Activated CD8-positive, alpha-beta T cell treated with anti-CD3 and anti-CD28 coated beads, Interleukin-2, amount 10 ng/mL, durations not matched to agents 7 days and 5 days (primary cell): ENCODE measurements at regions not wholly inside any gene's neighbourhood (a gene's known extent, or its start where the extent isn't known, plus 50 kb on each side); places are given as distances from the start of the nearest gene placed in this dataset.

Experiments used
- ATAC-seq: fragments of 150-1000 bp; cut with Tn5 transposase; one replicate; pipeline ENCODE4 v1.10.0; 2021; ENCODE audit warnings: moderate library complexity
- CTCF ChIA-PET: fragments of 350-600 bp; sonication (Branson Sonifier 250); formaldehyde crosslinking; loops from one replicate; lab custom pipeline; 2021; ENCODE audit warnings: antibody characterized with exemption; lab: Charles Lee
- POLR2A ChIA-PET: fragments of 350-600 bp; sonication (Branson Sonifier 250); formaldehyde crosslinking; loops from one replicate; lab custom pipeline; 2021; ENCODE audit warnings: antibody characterized with exemption; lab: Charles Lee
- DNase-seq: peaks from one replicate; pipeline ENCODE4 v3.0.0-alpha.2; 2020
- H3K27ac Mint-ChIP-seq: one replicate; pipeline ENCODE4 v1.8.0; 2021; ENCODE audit warnings: mild to moderate bottlenecking, mixed read lengths
- H3K27me3 Mint-ChIP-seq: one replicate; pipeline ENCODE4 v1.8.0; 2021; ENCODE audit warnings: low read depth, mixed read lengths
- H3K36me3 Mint-ChIP-seq: one replicate; pipeline ENCODE4 v1.8.0; 2021; ENCODE audit warnings: low read depth, mixed read lengths
- H3K4me1 Mint-ChIP-seq: one replicate; pipeline ENCODE4 v1.8.0; 2021; ENCODE audit warnings: low read depth, mixed read lengths
- H3K4me3 Mint-ChIP-seq: one replicate; pipeline ENCODE4 v1.8.0; 2021; ENCODE audit warnings: mild to moderate bottlenecking, mixed read lengths
- H3K9me3 Mint-ChIP-seq: one replicate; pipeline ENCODE4 v1.8.0; 2022; ENCODE audit warnings: mixed read lengths; ENCODE audit not compliant: insufficient read depth

DNA sequence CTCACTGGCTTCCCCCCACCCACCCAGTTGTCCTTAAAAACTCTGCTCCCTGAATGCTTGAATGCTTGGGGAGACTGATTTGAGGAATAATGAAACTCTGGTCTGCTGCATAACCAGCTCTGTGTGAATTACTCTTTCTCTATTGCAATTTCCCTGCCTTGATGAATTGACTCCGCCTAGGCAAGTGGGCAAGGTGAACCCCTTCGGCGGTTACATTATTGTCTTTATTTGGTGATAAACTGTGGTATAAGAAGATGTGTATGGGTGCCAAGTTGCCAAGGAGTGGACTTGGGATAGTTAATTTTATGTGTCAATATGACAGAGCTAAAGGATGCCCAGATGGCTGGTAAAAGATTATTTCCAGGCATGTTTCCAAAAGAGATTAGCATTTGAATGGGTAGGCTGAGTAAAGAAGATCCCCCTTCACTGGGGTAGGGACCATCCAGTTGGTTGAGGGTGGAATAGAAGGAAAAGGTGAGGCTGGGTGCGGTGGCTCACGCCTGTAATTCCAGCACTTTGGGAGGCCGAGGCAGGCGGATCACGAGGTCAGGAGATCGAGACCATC, 98.5 kb upstream of the HAAO start:
- Mint-ChIP-seq H3K9me3 (peaks cover 8% of the 10 kb centered on the region), H3K27ac (no peak overlapping the region), H3K4me3 (no peak overlapping the region), H3K4me1 (no peaks in the 10 kb centered on the region), H3K36me3 (no peaks in the 10 kb centered on the region), H3K27me3 (peaks cover 7% of the 10 kb centered on the region)
- ChIA-PET POLR2A (no interaction called here), CTCF (no interaction called here)
- DNase-seq (no peak), ATAC-seq (no peak)

DNA sequence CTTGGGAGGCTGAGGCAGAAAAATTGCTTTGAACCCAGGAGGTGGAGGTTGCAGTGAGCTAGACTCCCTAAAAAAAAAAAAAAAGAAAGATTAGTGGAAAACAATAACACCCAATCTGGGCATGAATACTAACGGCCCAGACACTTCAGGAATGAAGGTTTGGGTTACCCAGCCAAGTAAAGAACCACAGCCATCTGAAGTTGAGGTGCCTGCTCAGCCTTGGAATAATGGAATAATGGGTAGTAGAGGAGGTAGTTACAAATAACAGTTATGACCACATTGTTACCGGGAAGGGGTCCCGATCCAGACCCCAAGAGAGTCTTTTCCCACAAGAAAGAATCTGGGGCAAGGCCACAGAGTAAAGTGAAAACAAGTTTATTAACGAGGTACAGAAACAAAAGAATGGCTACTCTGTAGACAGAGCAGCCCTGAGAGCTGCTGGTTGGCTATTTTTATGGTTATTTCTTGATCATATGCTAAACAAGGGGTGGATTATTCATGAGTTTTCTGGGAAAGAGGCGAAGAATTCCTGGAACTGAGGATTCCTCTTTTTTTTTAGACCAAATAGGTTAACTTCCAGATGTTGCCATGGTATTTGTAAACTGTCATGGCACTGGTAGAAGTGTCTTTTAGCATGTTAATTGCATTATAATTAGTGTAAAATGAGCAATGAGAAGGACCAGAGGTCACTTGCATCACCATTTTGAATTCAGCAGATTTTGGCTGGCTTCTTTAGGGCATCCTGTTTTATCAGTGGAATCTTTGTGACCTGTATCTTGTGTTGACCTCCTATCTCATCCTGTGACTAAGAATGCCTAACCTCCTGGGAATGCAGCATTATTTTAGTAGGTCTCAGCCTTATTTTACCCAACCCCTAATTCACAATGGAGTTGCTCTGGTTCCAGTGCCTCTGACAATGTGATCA, 96.2 kb upstream of the HAAO start:
- CTCF ChIA-PET, result no interaction called here

DNA sequence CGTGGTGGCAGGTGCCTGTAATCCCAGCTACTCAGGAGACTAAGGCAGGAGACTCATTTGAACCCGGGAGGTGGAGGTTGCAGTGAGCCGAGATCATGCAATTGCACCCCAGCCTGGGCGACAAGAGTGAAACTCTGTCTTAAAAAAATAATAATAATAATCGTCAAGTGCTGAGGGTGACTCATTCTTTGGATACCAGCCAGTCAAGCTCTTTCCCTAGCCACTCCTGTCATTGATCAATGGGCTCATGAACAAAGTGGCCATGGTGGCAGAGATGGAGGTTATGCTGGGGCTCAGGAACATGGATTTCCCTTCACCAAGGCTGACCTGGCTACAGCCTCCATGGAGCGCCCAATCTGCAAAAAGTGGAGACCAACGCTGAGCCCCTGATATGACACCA, 94.5 kb upstream of the HAAO start:
- H3K4me3 Mint-ChIP-seq, result no peak overlapping the region
- H3K36me3 Mint-ChIP-seq, result no peaks in the 10 kb centered on the region
- CTCF ChIA-PET, result no interaction called here
- no peak for DNase-seq
- peaks cover 3% of the 10 kb centered on the region for H3K27me3 Mint-ChIP-seq
- no peak for ATAC-seq
- peaks cover 8% of the 10 kb centered on the region for H3K9me3 Mint-ChIP-seq
- no peak overlapping the region for H3K27ac Mint-ChIP-seq
- POLR2A ChIA-PET, result no interaction called here
- no peaks in the 10 kb centered on the region for H3K4me1 Mint-ChIP-seq

More for the DNA sequence above, 96.2 kb upstream of the HAAO start:
- DNase-seq (no peak), ATAC-seq (no peak)
- no peaks in the 10 kb centered on the region for H3K4me1 Mint-ChIP-seq
- no peak overlapping the region for H3K27ac Mint-ChIP-seq
- H3K27me3 Mint-ChIP-seq, result peaks cover 3% of the 10 kb centered on the region
- POLR2A ChIA-PET, result no interaction called here
- no peak overlapping the region for H3K4me3 Mint-ChIP-seq
- no peaks in the 10 kb centered on the region for H3K36me3 Mint-ChIP-seq
- peaks cover 8% of the 10 kb centered on the region for H3K9me3 Mint-ChIP-seq

DNA sequence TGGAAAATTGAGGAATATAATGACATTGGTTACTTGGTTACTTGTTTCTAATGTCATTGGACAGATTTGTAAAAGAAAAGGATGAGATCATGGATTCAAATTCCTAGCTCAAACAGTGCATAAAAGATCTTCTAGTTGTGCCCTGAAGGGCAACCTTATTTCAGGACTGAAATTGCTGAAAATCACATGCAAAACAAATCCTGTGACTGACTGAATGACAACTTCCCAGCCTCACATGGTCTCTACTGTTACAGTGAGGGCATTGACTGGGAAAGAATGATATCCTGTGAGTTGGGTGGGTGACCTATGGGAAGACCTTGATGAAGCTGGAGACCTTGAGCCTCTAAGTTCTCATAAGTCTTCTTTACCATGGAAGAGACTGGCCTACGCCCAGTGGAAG, 90.4 kb upstream of the HAAO start:
- DNase-seq (no peak), ATAC-seq (no peak)
- ChIA-PET CTCF (no interaction called here), POLR2A (no interaction called here)
- Mint-ChIP-seq H3K9me3 (no peaks in the 10 kb centered on the region), H3K4me1 (peaks cover 7% of the 10 kb centered on the region), H3K27me3 (no peaks in the 10 kb centered on the region), H3K4me3 (no peak overlapping the region), H3K36me3 (no peaks in the 10 kb centered on the region), H3K27ac (no peak overlapping the region)

DNA sequence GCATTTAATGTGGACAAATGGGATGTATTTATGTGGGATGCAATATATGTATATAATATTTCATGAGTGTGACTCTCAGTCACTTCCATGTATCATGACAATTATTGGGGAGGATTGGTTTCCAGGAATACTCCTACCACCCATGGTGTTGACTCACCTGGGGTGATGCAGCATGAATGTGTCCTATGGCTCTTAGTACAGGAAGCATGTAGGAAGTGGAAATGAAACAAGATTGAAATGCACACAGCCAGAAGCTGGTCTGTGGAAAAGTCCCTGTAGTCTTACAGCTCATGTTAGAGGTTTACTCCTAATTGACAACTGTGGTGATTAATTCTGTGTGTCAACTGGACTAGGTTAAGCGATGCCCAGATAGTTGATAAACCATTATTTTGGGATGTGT, 89.3 kb upstream of the HAAO start:
- ATAC-seq, result no peak
- ChIA-PET POLR2A (no interaction called here), CTCF (no interaction called here)
- H3K9me3 Mint-ChIP-seq, result no peaks in the 10 kb centered on the region
- no peaks in the 10 kb centered on the region for H3K27me3 Mint-ChIP-seq
- H3K27ac Mint-ChIP-seq, result no peak overlapping the region
- no peak for DNase-seq
- H3K4me1 Mint-ChIP-seq, result peaks cover 7% of the 10 kb centered on the region
- H3K36me3 Mint-ChIP-seq, result no peaks in the 10 kb centered on the region
- no peak overlapping the region for H3K4me3 Mint-ChIP-seq

DNA sequence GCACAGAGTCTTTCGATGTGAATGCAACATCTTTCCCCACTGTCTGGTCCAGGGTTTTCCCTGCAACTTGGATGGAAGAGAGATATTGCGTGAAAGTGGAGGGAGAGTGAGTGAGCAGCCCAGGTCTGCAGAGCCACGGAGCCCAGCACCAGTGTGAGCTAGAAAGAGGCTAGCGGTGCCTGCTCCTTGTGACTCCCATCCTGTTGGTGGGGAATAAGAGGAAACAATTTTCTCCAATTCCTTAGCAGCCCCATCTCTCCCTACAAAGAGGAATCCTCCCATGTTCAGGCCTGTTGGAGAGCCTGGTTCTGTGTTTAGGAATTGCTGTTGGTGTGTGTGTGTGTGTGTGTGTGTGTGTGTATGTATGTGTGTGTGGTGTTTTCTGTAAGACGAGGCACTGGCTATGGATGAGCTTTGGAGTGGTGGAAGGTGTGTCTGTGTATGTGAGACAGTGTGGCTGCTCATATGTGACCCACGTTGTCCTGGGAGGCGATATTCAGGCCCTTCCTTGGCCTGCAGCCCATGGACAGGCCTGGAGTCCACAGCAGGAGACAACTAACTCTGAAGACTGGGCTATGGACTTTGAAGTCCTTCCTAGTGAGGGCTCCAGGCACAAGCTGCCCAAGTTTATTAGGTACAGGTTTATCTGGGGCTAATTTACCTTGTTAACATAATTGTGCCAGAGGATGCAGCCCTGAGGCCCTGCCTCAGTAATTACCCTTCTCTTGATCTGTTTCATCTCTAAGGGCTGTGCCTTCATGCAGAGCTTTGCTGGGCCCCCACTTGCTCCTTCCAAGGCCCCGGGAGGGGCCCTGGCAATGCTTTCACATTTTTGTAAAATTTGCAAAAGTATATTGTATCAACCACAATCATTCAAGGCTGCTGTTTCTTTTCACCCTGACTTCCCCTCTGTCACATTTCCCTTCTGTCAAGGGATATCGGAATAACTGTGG, 88.6 kb upstream of the HAAO start:
- no peak overlapping the region for H3K27ac Mint-ChIP-seq
- H3K27me3 Mint-ChIP-seq, result no peaks in the 10 kb centered on the region
- H3K9me3 Mint-ChIP-seq, result no peaks in the 10 kb centered on the region
- ATAC-seq (no peak), DNase-seq (no peak)
- ChIA-PET CTCF (no interaction called here), POLR2A (no interaction called here)
- no peaks in the 10 kb centered on the region for H3K36me3 Mint-ChIP-seq
- no peak overlapping the region for H3K4me3 Mint-ChIP-seq
- peaks cover 7% of the 10 kb centered on the region for H3K4me1 Mint-ChIP-seq

GRCh38 chr2:42879913-42880737, 87.7 kb upstream of the HAAO start:
- H3K4me1 Mint-ChIP-seq, result peaks cover 7% of the 10 kb centered on the region

DNA sequence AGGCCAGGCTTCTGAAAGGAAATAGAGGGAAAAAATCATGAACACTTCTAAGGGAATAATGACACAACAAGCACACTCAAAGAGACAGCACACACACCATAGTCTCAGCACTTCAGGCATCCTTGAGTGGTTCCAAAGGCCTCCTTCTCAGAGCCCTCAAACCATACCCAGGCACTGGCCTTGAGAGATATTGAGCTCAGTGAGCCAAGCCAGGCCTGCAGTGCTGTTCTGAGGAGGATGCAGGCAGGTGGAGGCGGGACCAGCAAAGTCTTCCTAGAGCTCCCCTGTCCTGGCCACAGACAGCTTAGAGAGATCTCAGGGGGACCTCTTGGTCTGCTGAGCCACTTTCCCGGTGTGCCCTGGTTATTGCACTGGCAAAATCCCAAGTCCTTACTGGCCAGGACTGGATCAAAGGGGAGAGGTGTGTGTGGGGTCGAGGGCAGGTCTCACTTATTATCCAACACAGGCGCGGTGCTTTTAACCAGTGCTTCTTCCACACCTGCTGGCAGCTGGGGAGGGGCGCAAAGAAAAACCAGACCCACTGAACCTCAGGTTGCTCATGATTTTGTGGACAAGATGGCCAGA, 86.8 kb upstream of the HAAO start:
- H3K4me3 Mint-ChIP-seq, result no peak overlapping the region
- DNase-seq (no peak), ATAC-seq (peak; percentile 30)
- no peaks in the 10 kb centered on the region for H3K36me3 Mint-ChIP-seq
- no peaks in the 10 kb centered on the region for H3K27me3 Mint-ChIP-seq
- ChIA-PET CTCF (no interaction called here), POLR2A (interaction anchor here (0.7 kb wide), 1 partner anchor 490 kb away, joined by 3 read pairs; no protein-coding TSS in a partner anchor)
- peaks cover 7% of the 10 kb centered on the region for H3K4me1 Mint-ChIP-seq
- no peak overlapping the region for H3K27ac Mint-ChIP-seq
- no peaks in the 10 kb centered on the region for H3K9me3 Mint-ChIP-seq

More at GRCh38 chr2:42879913-42880737, 87.7 kb upstream of the HAAO start:
- ChIA-PET POLR2A (no interaction called here), CTCF (no interaction called here)
- Mint-ChIP-seq H3K4me3 (no peak overlapping the region), H3K36me3 (no peaks in the 10 kb centered on the region), H3K27me3 (no peaks in the 10 kb centered on the region), H3K9me3 (no peaks in the 10 kb centered on the region), H3K27ac (no peak overlapping the region)
- ATAC-seq (no peak), DNase-seq (no peak)

GRCh38 chr2:42878581-42878980, 86.2 kb upstream of the HAAO start:
- Mint-ChIP-seq H3K36me3 (no peaks in the 10 kb centered on the region), H3K27ac (no peak overlapping the region), H3K27me3 (no peaks in the 10 kb centered on the region), H3K4me1 (peaks cover 7% of the 10 kb centered on the region), H3K9me3 (no peaks in the 10 kb centered on the region), H3K4me3 (no peak overlapping the region)
- ChIA-PET POLR2A (no interaction called here), CTCF (no interaction called here)
- no peak for DNase-seq
- no peak for ATAC-seq

DNA sequence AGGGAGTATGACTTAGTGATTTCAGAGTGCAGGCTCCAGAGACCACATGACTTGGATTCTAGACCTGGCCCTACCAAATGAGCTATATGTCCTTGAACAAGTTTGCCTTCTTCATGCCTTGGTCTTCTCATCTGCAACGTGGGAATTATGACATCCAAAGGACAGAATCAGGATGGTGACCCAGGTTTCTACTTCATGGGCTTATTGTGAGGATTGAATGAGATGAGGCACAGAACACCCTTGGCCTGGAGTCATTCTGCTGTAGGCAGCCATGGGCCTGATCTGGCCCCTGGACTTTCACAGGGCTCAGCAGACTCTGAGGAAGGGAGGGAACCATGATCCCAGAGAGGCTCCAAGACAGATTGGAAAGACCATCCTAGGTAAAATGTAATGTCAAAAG, 85.6 kb upstream of the HAAO start:
- POLR2A ChIA-PET, result no interaction called here
- no peaks in the 10 kb centered on the region for H3K36me3 Mint-ChIP-seq
- H3K4me1 Mint-ChIP-seq, result peaks cover 7% of the 10 kb centered on the region
- no peak for DNase-seq
- H3K27me3 Mint-ChIP-seq, result no peaks in the 10 kb centered on the region
- no peak overlapping the region for H3K4me3 Mint-ChIP-seq
- no peak overlapping the region for H3K27ac Mint-ChIP-seq
- CTCF ChIA-PET, result no interaction called here
- H3K9me3 Mint-ChIP-seq, result no peaks in the 10 kb centered on the region
- no peak for ATAC-seq

DNA sequence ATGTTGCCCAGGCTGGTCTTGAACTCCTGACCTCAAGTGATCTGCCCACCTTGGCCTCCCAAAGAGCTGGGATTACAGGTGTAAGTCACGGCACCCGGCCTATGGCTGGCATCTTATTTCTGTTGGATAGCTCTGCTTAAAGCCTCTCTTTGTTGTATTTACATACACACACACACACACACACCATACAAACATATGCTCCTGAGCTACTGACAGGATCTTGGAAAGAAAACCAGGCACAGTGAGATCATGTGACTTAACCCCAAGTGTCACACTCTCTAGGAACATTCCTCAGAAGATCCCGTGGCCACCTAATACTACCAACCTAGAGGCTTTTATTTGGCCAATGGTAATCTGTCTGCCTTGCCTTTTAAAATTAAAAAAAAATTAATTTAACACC, 85.1 kb upstream of the HAAO start:
- Mint-ChIP-seq H3K4me3 (no peak overlapping the region), H3K36me3 (no peaks in the 10 kb centered on the region), H3K4me1 (peaks cover 7% of the 10 kb centered on the region), H3K27me3 (no peaks in the 10 kb centered on the region), H3K27ac (no peak overlapping the region), H3K9me3 (no peaks in the 10 kb centered on the region)
- DNase-seq (no peak), ATAC-seq (no peak)
- CTCF ChIA-PET, result no interaction called here
- POLR2A ChIA-PET, result no interaction called here
